HL-60 (cell line): ENCODE measurements at regions not wholly inside any gene's neighbourhood (a gene's known extent, or its start where the extent isn't known, plus 50 kb on each side); places are given as distances from the start of the nearest gene placed in this dataset.

ENCODE experiments used
- POLR2AphosphoS5 ChIP-seq: IDR thresholded peaks from 2 replicates; pipeline ENCODE4 v1.6.1; 2012; ENCODE audit warnings: low read depth
- TF ChIP-seq, protein P1 (sequence below): IDR thresholded peaks from one replicate; pipeline ENCODE4 v1.5.1; 2011; ENCODE audit warnings: low read length, control low read depth, inconsistent platforms; ENCODE audit not compliant: insufficient read depth

GRCh38 chr1:213604477-213604876 lies 383.3 kb upstream of the PROX1 start:
- TF ChIP-seq, protein P1, sequence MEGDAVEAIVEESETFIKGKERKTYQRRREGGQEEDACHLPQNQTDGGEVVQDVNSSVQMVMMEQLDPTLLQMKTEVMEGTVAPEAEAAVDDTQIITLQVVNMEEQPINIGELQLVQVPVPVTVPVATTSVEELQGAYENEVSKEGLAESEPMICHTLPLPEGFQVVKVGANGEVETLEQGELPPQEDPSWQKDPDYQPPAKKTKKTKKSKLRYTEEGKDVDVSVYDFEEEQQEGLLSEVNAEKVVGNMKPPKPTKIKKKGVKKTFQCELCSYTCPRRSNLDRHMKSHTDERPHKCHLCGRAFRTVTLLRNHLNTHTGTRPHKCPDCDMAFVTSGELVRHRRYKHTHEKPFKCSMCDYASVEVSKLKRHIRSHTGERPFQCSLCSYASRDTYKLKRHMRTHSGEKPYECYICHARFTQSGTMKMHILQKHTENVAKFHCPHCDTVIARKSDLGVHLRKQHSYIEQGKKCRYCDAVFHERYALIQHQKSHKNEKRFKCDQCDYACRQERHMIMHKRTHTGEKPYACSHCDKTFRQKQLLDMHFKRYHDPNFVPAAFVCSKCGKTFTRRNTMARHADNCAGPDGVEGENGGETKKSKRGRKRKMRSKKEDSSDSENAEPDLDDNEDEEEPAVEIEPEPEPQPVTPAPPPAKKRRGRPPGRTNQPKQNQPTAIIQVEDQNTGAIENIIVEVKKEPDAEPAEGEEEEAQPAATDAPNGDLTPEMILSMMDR = no peak
- no peak for TF ChIP-seq POLR2AphosphoS5
